GM19043 (cell line): ENCODE measurements at regions not wholly inside any gene's neighbourhood (a gene's known extent, or its start where the extent isn't known, plus 50 kb on each side); places are given as distances from the start of the nearest gene placed in this dataset.
"Not testable (repeated sequence)": the region's sequence is repeated elsewhere in the genome, so short reads cannot be mapped to it uniquely, and the experiment has no call there.

ENCODE experiments used
- ATAC-seq: cut with Tn5 transposase; IDR thresholded peaks from one replicate; pipeline ENCODE4 v1.9.1; 2021; ENCODE audit warnings: low read depth; ENCODE audit not compliant: unreplicated experiment

DNA sequence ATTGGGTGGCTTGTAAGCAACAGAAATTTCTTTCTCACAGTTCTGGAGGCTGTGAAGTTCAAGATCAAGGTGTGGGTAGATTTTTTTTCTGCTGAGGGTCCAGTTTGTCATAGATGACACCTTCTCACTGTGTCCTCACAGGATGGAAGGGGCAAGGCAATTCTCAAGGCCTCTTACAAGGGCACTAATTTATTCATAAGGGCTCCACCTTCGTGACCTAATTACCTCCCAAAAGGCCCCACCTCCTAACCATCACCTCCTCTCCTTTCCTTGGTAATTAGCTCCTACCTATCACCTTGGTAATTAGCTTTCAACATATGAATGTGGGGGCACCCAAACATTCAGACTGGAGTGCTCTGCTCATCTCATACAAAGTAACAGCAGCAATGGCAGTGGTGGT, 92.3 kb upstream of the CD44 start:
- ATAC-seq, result no peak

- ATAC-seq, result no peak
Observed at GRCh38 chr11:35047179-35047578, 91.8 kb upstream of the CD44 start.

GRCh38 chr11:35047769-35048168, 91.2 kb upstream of the CD44 start:
- ATAC-seq, result no peak

DNA sequence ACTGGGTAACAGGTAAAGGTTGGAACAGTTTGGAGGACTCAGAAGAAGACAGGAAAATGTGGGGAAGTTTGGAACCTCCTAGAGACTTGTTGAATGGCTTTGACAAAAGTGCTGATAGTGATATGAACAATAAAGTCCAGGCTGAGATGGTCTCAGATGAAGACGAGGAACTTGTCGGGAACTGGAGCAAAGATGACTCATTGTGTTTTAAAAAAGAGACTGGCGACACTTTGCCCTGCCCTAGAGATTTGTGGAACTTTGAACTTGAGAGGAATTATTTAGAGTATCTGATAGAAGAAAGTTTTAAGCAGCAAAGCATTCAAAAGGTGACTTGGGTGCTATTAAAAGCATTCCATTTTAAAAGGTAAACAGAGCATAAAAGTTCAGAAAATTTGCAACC, 90.6 kb upstream of the CD44 start:
- ATAC-seq, result not testable (repeated sequence)

- no peak for ATAC-seq
Observed at GRCh38 chr11:35049859-35050531, 89.0 kb upstream of the CD44 start.

DNA sequence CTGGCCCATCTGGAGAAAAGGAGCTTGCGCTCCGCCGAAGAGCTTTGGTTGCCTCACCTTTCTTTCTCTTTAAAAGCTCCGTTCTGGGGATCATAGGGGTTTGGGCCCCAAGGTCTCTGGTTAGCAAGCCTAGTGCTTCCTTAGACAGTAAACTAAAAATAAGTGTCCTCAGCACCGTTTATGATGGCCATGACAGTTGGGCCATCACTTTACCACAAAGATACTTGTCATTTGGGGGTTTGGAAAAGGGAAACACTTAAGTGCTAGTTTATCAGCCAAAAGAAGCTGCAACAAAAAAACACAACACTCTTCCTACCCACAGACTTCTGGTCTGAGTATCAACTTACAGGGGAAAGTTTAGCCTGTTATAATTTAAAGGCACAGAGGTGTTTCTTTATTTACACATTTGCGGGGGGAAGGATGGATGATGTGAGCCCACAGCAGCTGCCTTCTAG, 88.4 kb upstream of the CD44 start:
- no peak for ATAC-seq

DNA sequence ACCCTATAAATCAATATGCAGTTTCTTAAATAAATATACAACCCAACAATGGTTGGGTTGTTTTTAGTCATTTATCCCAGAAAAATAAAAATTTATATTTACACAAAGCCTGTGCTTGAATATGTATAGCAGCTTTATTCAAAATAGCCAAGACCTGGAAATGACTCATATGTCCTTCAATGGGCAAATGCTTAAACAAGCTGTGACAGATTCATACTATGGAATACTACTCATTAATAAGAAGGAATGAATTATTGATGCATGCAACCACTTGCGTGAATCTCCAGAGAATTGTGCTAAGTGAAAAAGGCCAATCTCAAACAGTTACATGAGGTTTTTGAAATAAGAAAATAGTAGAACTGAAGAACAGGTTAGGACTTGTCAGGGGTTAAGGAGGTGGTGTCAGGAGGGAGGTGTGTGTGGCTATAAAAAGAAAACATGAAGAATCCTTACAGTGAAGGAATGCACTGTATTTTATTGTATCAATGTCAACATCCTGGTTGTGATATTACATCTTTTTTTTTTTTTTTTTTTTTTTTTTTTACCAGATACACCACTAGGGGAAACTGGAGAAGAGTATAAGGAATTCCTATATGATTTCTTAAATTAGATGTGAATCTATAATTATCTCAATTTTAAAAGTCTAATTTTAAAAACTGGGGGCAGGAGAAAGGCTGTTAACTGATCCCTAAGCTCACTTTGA, 82.4 kb upstream of the CD44 start:
- no peak for ATAC-seq

DNA sequence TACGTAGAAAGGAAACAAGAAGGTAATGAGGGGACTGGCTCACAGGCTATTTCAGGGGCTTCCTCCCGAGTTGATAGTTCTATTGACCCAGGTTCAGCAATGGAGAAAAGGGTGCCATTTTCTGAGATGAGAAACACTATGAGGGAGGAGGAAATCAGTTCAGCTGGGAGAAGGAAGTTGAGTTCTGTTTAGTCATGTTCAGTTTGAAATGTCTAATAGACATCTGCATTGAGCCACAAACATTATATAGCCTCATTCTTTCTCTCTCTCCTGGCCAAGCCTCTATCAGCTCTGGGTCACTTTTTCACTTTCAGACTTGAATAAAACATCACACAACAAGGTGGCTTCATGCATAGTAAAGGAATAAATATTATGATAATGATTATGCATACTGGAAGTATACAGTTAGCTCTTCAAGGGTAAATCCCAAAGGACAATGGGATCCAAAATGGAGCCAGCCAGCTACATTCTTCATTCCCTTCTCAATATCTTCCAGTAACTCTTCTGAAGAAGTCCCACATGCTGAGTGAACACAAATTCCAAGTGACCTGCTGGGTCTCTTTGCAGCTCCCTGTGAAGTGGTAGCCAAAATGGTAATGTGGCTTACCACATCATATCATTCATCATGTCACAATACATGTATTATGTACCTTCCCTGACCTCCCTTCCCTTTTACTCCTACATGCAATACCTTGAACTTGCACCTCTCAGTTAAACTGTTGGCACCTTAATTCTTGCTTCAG, 80.9 kb upstream of the CD44 start:
- ATAC-seq, result no peak

GRCh38 chr11:35058669-35059434, 80.1 kb upstream of the CD44 start:
- ATAC-seq, result no peak

- ATAC-seq, result no peak
Observed at GRCh38 chr11:35061516-35062440, 77.2 kb upstream of the CD44 start.

GRCh38 chr11:35063488-35063931, 75.5 kb upstream of the CD44 start:
- no peak for ATAC-seq

DNA sequence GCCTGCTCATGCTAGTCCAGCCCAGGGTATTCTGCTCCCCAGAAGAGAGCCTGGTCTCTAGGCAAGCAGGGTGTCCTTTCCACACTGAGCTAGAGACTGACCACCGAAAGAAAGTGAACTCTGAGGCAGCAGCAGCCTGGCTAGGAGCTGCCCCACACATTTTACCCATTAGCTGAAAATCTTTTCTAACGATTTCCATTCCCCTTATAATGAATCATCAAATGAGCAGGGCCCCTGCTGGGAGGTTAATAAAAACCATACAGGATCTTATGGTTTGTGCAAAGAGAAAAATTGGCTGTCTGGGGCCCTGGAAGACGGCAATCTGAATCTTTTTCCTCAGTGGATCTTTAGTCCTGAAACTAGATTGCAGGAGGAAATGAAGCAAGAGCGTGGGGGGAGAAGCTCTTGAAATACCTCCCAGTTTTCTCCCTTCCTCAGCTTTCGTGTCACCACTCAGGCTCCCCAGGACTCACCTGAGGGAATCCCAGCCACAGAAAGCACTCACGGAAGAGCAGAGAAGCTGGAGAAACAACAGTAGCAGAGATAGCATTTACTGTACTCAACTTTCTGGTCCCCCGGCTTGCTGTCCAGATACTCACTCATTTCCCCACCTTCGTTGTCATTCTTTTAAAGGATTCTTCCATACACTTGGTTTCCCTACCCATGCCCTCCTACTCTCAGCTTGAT, 74.7 kb upstream of the CD44 start:
- no peak for ATAC-seq

DNA sequence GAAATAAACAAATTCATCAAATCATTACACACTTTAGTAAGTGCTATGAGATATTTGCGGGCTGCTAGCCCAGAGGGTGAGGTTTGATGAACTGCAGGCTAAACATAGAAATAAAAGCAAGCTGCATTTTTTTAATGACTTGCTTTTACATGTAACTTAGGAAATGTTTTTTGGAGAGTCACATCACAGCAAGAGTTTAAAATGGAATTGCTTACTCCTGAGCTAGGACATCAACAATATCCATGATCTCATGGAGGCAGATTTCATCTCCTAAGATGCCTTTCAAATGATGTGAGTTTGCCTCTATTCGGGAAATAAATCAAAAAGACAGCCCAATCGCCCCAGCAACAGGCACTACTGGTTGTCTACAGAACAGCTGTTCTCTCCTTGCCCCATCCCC, 73.4 kb upstream of the CD44 start:
- ATAC-seq, result no peak

GRCh38 chr11:35066030-35066429, 72.9 kb upstream of the CD44 start:
- no peak for ATAC-seq

DNA sequence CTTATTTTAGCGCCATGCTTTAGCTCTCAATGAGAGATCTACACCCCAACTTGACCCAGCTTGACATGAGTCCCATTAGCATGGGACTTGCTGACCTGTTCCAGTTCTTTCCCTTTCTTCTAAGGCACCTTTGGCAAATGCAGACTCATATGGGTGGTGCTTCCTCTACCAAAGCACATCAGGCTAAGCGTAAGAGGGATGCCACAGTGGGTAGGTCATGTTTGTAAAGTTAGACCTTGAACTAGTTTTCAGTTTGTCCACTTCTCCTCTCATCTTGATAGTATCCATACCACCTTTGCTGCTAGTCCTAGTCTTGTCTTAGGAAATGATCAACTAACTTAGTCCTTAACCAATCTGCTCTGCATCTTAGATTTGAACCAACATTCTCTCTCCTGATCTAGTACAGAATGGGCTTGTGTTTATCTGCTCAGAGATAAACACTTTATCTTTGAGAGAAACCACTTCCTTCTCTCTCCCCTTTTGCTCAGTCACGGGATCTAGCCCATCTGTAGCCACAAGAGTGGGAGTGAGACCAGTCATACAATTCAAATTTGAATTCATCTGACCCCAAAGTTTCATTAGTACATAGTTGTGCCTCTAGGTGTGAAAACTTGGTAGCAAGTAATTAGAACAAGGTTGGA, 72.1 kb upstream of the CD44 start:
- peak; percentile 58 for ATAC-seq

DNA sequence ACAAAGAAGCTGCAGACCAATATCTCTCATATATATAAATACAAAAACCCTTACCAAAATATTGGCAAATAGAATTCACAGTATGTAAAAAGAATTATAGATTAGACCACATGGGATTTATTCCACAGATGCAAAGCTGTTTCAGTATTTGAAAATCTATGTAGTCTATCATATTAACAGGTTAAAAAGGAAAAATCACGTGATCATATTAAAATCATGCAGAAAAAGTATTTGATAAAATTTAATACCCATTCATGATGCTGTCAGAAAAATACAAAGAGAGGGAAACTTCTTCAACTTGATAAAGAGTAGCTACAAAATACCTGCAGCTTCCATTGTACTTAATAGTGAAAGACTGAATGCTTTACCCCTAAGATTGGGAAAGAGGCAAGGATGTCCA, 67.2 kb upstream of the CD44 start:
- ATAC-seq, result no peak

GRCh38 chr11:35073691-35074419, 65.1 kb upstream of the CD44 start:
- no peak for ATAC-seq
